PFSK-1 (cell line): ENCODE measurements at regions not wholly inside any gene's neighbourhood (a gene's known extent, or its start where the extent isn't known, plus 50 kb on each side); places are given as distances from the start of the nearest gene placed in this dataset.

Experiments used
- POLR2AphosphoS5 ChIP-seq: IDR thresholded peaks from 2 replicates; pipeline ENCODE4 v1.6.1; 2012; ENCODE audit warnings: low read depth, mild to moderate bottlenecking, control low read depth, low read length, moderate library complexity
- REST ChIP-seq, 2 experiments: IDR thresholded peaks; 2 replicates each; pipeline versions ENCODE4 v1.6.1 to v1.8.0; 2011 to 2012; ENCODE audit warnings: low read depth in 2 of 2, low read length in 2 of 2, control low read depth in 1 of 2, inconsistent platforms in 1 of 2, mild to moderate bottlenecking in 1 of 2, moderate library complexity in 1 of 2; ENCODE audit not compliant: insufficient read depth in 1 of 2
- SIN3A ChIP-seq: IDR thresholded peaks from 2 replicates; pipeline ENCODE4 v1.6.1; 2012; ENCODE audit warnings: mild to moderate bottlenecking, low read length, moderate library complexity, borderline replicate concordance; ENCODE audit not compliant: insufficient read depth
- TAF1 ChIP-seq: IDR thresholded peaks from 2 replicates; pipeline ENCODE4 v1.6.1; 2012; ENCODE audit warnings: low read length, control low read depth, borderline replicate concordance; ENCODE audit not compliant: insufficient read depth

DNA sequence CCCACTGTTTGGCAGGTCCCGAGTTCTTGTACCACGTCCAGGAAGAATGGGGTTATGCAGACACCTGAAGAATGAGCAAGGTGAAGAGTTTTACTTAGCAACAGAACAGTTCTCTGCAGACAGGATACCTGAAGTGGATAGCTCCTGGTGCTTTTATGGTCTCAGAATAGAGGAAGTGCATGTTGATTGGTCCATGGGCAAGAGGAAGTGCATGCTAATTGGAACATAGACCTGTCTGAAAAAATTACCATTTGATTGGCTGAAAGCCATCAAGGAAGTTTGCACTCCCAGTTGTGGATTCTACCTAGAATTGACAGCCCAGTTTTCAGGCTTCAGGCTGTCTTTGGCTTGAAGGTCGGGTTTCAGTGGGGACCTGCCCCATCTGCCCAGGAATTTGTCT, 887.5 kb downstream of the FAT4 start:
- TF ChIP-seq TAF1 (no peak), POLR2AphosphoS5 (no peak), REST (IDR thresholded peaks at IDR 0.05; ENCODE audit: insufficient read depth in 1 of 2, low read depth in 2 of 2, low read length in 2 of 2) (no peak), SIN3A (no peak)
